ENCODE measurements at regions not wholly inside any gene's neighbourhood (a gene's known extent, or its start where the extent isn't known, plus 50 kb on each side); places are given as distances from the start of the nearest gene placed in this dataset.
"Not testable (repeated sequence)": the region's sequence is repeated elsewhere in the genome, so short reads cannot be mapped to it uniquely, and the experiment has no call there.

DNA sequence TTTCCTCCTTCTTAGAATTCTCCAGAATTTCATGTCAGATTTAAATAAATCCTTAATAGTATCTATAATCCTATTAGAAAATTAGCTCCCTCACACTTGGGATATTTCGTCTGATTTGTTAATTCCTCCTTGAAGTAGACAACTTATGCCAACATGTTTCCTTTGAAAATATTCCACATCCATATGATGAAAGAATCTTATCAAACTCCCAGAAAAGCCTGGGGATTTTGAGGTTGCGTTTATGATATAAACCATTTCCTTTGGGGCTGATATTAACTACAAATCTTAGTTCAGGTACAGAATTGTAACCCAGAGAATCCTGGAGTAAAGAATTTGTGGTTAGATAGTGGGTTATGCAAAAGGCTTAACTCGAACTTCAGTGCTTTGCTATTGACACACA lies 2373.8 kb upstream of the ACO1 start:
- DNase-seq (ENCODE audit: low spot score) = no peak

DNA sequence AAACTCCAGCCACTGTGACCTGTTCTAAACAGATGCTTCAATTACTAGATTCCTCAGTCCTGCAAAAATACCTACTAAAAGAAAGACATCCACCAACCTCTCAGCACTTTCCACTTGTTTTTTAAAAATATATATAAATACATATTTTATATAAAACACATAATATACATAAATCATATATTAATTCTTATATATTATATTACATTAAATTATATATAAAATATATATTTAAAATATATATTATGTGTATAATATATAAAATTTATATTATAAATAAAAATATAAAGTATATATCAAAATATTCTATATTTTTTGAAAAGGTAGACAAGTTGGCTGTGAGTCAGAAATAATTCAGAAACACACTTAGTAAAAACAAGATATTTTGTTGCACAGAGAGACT lies 2371.8 kb upstream of the ACO1 start:
- no peak for DNase-seq (ENCODE audit: low spot score)

DNA sequence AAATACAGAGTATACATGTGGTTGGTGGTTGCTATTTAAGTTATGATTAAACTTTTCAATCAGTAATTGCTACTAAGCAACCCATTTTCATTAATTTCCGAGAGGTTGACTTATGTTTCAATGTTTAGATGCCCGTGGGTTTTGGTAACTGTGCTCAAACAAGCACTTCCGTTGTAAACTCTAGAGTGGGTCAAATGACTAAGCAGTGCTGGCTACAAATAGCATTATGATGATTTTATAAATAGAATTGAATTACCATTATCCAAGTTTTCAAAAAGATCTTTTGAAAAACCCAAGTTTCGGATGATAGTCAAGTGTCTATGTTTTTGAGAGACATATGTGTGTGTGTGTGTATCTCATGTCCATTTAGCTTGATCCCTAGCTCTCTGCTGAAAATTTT lies 2369.4 kb upstream of the ACO1 start:
- DNase-seq (ENCODE audit: low spot score) = no peak

DNA sequence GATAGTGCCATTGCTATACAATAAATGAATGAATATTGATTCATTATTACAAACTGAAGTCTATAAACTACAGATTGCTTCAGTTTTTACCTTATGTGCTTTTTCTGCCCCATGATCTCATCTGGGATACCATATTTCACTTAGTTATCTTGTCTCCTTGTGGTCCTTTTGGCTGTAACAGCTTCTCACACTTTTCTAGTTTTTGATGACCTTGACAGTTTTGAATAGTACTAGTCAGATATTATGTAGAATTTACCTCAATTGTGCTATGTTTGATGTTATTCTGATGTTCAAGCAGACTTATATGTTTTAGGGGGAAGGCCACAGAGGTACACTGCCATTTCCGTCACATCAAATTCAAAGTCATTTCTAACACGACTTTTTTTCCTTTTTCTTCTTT lies 2364.3 kb upstream of the ACO1 start:
- no peak for DNase-seq (ENCODE audit: low spot score)

DNA sequence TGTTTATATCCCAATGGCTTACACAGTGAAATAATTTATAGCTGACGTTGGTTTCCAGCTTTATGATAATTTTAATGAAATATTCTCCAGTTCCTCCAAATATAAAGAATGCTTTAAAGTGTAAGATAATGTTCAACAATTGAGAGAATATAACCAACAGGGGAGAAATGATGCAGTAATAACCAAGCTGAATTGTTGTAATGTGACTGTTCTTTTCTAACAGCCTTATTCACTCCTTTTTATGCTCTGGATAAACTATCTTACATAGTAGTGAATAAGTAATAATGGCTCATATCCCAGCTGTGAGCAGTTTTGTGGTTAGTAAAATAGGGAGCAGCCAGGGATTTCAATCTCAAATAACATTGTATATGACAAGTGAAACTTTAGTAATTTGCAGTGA lies 2348.7 kb upstream of the ACO1 start:
- no peak for DNase-seq (ENCODE audit: low spot score)

DNA sequence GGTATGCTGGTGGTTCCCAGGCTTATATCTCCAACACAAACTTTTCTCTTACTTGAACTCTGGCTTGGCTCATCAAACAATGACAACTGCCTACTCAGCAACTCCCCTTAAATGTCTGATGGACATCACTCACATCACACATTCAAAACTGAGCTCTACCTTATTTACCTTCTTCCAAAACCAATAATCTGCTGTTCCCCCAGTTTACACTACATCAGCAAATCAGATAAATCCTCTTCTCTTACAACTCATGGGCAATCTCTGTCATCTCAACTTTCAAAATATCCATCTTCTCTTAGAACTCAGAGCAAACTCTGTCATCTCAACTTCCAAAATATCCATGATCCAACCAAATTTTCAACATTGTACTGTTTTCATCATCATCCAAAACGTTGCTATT lies 2347.9 kb upstream of the ACO1 start:
- DNase-seq (ENCODE audit: low spot score) = no peak

DNA sequence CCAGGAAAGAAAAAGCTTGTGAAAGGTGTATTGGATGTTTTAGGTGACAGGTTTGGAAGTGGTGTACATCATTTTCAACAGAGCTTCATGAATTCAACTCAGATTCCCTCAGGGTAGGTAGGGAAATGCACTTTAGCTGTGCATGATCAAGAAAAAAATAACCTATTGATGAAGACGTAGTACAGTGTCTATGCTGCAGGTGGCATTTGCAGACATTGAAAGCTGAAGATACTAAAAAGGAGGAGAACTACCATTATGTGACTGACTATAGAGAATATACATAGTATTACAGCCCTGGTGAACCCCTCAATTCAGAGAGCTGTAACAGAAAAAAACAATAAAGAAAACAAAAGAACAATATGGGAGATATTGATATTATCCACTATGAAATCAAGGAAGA lies 2344.7 kb upstream of the ACO1 start:
- DNase-seq (ENCODE audit: low spot score) = no peak

DNA sequence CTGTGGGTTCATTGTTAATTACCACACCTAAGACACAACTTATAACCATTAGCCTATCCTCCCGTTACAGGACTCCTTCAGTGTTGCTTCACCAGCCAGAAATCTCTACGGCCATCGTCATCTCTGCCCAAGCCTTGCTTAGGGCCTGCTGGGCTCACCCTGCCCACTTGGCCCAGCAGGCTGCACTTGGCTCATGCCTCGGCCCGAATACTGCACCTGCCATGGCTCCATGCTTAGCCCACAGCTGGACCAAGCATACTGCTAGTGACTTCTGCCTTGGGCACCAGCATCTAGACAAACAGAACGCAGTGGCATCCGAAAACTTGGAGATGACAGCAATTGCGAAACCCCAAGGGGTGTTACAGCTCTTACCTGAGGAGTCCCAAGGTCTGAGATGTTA lies 2336.0 kb upstream of the ACO1 start:
- no peak for DNase-seq (ENCODE audit: low spot score)

DNA sequence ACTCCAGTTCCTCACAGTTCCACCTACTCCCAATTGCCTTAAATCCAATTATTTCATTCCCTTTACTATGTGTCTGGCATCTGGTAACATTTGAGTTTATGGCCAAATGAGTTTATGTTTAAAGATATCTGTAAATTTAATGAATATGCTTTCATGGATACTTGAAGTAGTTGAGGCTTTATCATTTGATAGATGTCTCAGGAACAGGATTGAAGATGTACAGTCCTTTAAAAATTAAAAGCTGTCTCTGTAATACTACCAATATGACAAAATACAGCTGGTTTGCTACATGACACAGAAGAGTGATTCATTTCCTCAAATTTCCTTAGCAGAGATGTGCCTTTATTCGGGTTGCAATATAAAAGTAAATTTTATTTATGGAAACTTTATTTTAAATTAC lies 2326.0 kb upstream of the ACO1 start:
- DNase-seq (ENCODE audit: low spot score) = no peak

DNA sequence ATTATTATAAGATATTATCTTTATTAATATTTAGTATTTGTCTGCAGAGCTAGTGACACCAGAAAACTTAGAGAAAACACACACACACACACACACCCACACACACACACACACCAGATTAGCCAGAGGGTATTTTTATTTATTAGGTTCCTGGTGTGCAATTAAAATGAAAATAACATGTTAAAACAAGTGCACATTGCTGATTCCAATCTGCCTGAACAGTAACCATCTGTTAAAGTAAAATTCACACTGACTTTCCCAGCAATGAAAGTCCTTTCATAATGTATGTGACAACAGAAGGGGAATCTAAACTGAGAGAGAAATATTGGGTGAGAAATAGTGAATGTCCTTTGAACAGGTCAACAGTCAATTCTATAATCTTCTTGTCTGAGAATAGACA lies 2323.5 kb upstream of the ACO1 start:
- no peak for DNase-seq (ENCODE audit: low spot score)

DNA sequence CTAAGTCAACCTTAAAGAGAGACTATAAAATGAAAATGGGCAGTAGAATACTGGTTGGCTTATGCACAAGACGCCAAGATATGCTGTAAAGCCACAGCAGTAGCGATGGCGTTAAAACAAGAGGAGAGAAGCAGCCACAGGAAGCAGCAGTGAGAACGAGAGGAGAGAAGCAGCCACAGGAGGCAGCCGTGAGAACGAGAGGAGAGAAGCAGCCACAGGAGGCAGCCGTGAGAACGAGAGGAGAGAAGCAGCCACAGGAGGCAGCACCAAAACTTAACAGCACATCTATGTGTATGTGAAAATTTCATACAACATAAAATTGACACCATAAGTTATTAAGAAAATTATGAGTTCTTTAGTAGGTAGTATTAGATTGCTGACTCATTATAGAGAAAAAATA lies 2318.6 kb upstream of the ACO1 start:
- no peak for DNase-seq (ENCODE audit: low spot score)

DNA sequence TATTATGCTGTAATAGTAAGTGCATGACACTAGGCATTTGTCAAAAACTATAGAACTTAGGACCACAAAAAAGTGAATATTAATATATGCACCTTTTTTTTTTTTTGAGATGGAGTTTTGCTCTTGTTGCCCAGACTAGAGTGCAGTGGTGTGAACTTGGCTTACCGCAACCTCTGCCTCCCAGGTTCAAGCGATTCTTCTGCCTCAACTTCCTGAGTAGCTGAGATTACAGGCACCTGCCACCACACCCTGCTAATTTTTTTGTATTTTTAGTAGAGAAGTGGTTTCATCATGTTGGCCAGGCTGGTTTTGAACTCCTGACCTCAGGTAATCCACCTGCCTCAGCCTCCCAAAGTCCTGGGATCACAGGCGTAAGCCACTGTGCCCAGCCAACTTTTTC lies 2315.2 kb upstream of the ACO1 start:
- DNase-seq (ENCODE audit: low spot score) = not testable (repeated sequence)

DNA sequence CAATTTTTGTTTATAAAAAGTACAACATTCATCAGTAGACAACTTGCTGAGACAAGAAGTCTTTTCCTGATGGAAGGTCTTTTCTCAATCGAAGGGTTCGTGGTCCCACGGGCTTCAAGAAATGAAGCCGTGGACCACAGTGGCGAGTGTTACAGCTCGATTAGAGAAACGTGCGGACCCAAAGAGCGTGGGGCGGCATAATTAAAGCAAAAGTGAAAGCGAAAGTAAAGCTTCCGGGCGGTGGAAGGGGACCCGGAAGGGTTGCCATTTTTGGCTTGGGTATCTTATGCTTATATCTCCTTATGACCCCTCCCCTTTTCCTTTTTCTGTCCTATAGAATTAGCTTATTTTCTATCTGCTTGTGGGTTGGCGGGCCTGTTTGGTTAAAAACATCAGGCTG lies 2309.4 kb upstream of the ACO1 start:
- no peak for DNase-seq (ENCODE audit: low spot score)

DNA sequence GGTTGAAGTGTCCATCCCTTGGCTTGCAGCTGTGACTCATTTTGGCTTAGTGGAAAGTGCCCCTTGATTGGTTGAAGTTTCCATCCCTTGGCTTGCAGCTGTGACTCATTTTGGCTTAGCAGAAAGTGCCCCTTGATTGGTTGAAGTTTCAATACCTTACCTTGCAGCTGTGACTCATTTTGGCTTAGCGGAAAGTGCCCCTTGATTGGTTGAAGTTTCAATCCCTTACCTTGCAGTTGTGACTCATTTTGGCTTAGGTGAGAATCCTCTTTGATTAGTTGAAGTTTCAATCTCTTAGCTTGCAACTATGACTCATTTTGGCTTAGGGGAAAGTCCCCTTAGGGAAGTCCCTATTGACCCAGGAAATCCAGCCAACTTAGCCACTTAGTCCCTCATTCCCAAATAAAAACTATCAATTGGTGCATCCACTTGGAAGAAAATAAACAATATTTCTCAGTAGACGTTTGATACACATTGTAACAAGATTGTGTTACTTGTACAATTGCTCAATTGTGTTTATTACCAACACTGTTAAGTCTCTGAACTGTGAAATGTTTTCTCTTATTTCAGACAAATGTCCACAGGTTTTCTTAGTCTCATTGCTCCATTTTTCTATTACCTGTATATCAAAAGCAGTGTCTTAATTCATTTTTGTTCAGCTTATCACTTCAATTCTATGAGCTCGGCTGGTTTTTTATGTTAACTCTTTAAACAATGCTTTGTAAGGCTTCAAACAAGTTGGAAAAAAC lies 2308.8 kb upstream of the ACO1 start:
- no peak for DNase-seq (ENCODE audit: low spot score)

DNA sequence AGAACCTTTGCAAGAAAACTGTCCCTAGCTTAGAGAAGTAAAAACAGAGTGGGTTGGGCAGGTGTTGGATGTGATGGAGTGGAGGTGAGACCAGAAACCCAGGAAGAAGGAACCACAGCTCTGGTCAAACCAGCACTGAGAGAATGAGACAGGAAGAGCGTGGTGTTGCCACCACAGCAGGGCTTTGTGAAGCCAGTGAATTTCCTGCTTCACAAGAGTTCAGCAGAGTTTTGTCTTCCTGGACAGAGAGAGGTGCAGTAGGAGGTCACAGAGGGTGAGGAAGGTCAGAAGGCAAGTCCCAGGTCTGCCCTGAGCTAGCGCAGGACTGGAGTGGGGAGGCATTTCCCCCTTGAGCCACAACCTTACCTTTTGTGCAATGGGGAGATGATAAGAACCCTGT lies 2306.2 kb upstream of the ACO1 start:
- DNase-seq (ENCODE audit: low spot score) = no peak

DNA sequence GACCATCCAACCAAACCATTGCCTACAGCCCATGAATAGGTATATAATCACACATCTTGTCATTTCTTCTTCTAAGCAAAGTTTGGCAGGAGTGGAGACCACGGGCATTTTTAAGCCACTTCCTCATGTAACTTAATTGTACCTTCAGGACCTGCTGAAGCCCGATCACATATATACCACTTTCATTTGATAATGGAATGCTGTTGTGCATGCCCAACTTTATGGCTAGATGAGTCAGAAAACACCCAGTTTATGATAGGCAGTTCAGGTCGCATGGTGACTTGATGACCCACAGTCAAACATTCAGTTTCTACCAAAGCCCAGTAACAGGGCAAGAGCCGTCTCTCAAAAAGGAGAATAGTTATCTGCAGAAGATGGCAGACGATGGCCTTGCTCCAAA lies 2295.0 kb upstream of the ACO1 start:
- DNase-seq (ENCODE audit: low spot score) = no peak

DNA sequence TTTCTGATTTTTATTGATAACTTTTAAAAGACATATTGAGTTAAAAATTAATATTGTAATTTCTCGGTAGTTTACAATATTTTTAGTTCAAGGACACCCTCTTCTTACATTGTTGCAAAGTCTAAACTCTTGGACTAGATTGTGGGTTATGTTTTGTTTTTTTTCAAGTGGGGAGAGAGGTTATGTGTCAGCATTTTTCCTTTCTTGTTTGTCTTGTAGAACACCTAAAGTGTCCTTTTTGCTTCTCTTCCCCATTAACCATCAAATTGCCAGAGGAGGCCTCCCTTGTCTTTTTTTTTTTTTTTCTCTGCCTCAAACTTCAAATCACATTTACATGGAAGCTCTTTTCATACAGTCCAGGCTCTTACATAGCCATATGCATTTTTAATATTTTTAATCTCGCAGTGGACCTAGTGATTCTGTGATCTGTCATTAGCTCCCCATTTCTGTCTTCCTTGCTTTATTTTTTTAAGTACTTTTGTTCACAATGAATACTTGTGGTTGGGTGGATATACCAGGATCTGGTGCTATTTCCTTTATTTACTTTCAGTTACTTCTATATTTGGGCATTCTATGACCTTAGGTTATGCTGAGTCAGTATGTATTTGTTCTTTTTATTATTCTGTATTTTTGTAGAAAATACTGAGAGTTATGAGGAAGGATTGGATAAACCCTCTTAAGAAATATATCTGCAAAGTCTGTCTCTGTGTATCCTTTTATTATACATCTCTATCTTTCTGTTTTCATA lies 2280.6 kb upstream of the ACO1 start:
- no peak for DNase-seq (ENCODE audit: low spot score)

DNA sequence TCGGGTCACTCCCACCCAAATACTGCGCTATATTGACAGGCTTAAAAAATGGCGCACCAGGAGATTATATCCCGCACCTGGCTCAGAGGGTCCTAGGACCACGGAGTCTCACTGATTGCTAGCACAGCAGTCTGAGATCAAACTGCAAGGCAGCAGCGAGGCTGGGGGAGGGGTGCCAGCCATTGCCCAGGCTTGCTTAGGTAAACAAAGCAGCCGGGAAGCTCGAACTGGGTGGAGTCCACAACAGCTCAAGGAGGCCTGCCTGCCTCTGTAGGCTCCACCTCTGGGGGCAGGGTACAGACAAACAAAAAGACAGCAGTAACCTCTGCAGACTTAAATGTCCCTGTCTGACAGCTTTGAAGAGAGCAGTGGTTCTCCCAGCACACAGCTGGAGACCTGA lies 2277.3 kb upstream of the ACO1 start:
- not testable (repeated sequence) for DNase-seq (ENCODE audit: low spot score)

DNA sequence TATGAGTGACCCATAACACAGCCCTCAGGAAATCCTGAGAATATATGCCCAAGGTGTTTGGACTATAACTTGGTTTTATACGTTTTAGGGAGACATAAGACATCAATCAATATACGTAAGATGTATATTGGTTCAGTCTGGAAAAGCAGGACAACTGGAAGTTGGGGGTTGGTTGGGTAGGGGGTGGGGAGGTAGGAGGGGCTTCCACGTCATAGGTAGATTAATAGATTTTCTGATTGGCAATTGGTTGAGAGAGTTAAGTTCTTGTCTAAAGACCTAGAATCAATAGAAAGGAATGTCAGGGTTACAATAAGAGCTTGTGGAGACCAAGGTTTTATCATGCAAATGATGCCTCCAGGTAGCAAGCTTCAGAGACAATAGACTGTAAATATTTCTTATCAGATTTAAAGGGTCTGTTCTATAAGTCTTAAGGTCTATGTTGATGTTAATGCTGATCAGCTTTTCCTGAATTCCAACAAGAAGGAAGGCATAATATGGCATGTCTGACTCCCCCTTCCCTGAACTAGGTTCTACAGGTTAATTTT lies 2267.7 kb upstream of the ACO1 start:
- no peak for DNase-seq (ENCODE audit: low spot score)

DNA sequence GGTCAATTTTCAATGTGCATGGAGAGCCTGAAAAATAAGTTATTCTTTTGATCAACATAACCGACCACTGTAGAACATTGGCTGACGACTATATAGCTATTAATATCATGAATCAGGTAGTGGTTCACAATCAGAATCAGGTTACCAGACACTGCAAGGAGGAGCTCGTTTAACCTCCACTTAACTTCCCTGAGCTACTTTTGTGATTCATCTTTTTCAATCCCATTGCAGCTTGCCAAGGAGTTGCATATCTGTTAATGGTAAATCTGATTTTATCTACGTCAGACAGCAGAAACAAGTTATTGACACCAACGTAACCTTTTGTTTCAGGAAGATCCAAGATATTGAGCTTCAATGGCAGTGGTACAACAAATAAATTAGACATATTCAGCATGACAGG lies 2263.8 kb upstream of the ACO1 start:
- DNase-seq (ENCODE audit: low spot score) = no peak

DNA sequence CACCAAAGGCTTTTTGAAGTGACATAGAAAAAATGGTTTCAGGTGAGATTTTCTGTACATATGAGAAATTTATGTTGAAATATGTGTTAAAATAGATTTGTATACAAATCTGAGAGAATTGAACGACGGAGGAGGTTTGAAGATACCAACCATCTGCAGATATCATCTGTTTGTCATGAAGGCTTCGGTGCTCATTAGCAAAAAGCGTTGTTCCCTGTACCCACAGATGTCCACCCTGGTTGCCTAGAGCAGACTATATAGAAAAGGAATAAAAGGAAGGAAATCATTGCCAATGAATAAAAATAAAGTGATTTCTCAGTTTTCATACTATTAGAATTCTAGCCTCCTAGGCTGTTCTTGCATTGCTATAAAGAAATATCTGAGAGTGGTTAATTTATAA lies 2262.8 kb upstream of the ACO1 start:
- no peak for DNase-seq (ENCODE audit: low spot score)

DNA sequence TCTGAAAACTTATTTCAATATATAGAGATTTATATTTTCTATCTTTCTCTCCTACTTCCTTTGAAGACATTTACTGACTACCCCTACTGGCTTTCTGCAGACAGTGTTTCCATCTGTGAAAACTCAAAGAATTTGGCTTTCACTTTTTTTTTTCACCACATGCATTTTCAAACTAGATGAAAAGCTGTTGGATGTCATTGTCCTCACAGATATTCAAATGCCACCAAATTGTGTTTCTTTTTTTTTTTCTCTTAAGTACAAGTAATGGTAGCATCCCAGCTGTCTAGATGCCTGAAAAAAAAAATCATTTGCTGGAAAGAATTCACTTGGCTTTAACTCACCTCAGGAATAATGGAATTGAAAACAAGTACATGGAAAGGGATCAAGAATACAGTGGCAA lies 2258.6 kb upstream of the ACO1 start:
- DNase-seq (ENCODE audit: low spot score) = no peak

DNA sequence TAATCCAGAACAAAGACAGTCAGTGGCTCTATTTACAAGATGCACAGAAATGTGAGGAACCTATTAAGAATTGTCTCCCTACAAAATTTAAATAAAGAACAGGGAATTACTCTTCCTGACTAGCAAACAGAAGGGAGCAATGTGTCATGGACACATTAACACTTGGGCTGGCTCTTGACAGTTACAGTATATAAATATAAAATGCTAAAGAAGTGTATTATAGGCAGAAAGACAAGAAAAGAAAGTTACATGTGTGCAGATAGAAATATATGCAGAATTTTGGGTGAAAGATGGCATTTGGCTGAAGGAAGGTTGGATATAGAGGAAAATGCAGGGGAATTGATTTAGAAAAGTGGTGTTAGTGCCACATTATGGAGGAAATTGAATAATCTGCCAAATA lies 2257.1 kb upstream of the ACO1 start:
- DNase-seq (ENCODE audit: low spot score) = no peak

DNA sequence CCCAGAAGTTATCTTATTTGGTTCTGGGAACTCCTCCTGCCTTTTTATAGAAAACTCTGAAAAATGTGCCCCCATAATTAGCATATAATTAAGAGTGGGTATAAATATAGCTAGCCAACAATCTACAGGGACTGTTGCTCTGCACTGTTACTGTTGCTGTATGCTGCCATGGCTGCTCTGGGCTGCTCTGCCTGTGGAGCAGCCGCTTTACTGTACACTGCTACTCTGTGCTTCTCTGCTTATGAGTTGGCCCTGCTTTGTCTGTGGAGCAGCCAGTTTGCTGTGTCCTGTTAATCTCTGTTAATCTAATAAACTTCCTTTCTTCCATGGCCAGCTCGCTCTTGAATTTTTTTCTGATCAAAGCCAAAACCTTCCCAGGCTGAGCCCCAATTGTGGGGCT lies 2244.0 kb upstream of the ACO1 start:
- no peak for DNase-seq (ENCODE audit: low spot score)

All from AG08395 (cell line).